Tibial artery (tissue), 4 donors: ENCODE measurements at regions not wholly inside any gene's neighbourhood (a gene's known extent, or its start where the extent isn't known, plus 50 kb on each side); places are given as distances from the start of the nearest gene placed in this dataset.

Source experiments
- DNase-seq, 2 donors: peaks; one replicate each; pipeline ENCODE4 v3.0.0-alpha.2; 2019
- H3K27ac ChIP-seq, 2 donors: fragments of 200-600 bp; sonication (generic) in 1 of 2; 1 replicate in 1 of 2; 2 replicates in 1 of 2; pipeline ENCODE4 v1.5.1; 2018 to 2019; ENCODE audit warnings: mild to moderate bottlenecking in 1 of 2
- H3K27me3 ChIP-seq, 2 donors: fragments of 200-600 bp; sonication (generic) in 1 of 2; one replicate each; pipeline versions ENCODE4 v1.5.1 to v1.6.0; 2016 to 2019
- H3K36me3 ChIP-seq, 3 donors: fragments of 200-600 bp; sonication (generic) in 2 of 3; one replicate each; pipeline ENCODE4 v1.5.1; 2016 to 2019; ENCODE audit warnings: mild to moderate bottlenecking in 2 of 3
- H3K4me1 ChIP-seq, 4 donors: fragments of 200-600 bp; sonication (generic) in 2 of 4; 1 replicate in 3 of 4; 2 replicates in 1 of 4; pipeline ENCODE4 v1.5.1; 2016 to 2019
- H3K4me3 ChIP-seq, 2 donors: fragments of 200-600 bp; sonication (generic) in 1 of 2; 1 replicate in 1 of 2; 2 replicates in 1 of 2; pipeline ENCODE4 v1.5.1; 2018 to 2019; ENCODE audit warnings: mild to moderate bottlenecking in 2 of 2
- H3K9me3 ChIP-seq, 3 donors: fragments of 200-600 bp; sonication (generic) in 1 of 3; one replicate each; pipeline ENCODE4 v1.5.1; 2016 to 2019
- intact Hi-C: fragments of 100-400 bp; cut with DNase I; formaldehyde crosslinking; loops from one replicate; pipeline ENCODE4 v1.15.0; 2023; ENCODE audit warnings: low total_unique reads
- TF ChIP-seq, protein P1 (sequence below), 2 experiments: fragments of 200-600 bp in 1 of 2; fragments of 450-650 bp in 1 of 2; IDR thresholded peaks; one replicate each; pipeline ENCODE4 v1.5.1; 2017 to 2019; ENCODE audit warnings: antibody characterized with exemption in 2 of 2, mild to moderate bottlenecking in 1 of 2, moderate library complexity in 1 of 2

DNA sequence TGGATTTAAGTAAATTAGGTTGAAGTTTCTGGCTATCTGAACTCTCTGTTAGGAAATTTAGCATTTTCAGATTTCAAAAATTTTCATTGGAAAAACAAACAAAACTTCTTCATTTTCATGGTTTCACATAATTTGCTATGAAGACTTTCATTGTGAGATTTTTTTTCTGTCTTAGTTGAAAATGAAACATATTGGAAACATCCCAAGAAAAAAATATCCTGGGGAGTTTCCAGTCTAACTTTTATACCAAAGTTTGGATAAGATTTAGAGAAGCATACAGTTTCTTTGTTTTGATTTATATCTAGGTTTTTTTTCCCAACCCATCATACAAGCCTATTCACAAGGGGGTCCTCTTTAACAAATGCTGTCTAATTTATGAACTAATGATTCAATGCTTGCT, 300.5 kb upstream of the SEMA3A start:
- intact Hi-C loops, result no loop called here
- Histone ChIP-seq H3K36me3 (no peaks in the 10 kb centered on the region), H3K9me3 (no peaks in the 10 kb centered on the region), H3K4me1 (no peaks in the 10 kb centered on the region), H3K4me3 (no peak overlapping the region), H3K27ac (no peak overlapping the region), H3K27me3 (no peaks in the 10 kb centered on the region)
- no peak for DNase-seq
- TF ChIP-seq, protein P1, sequence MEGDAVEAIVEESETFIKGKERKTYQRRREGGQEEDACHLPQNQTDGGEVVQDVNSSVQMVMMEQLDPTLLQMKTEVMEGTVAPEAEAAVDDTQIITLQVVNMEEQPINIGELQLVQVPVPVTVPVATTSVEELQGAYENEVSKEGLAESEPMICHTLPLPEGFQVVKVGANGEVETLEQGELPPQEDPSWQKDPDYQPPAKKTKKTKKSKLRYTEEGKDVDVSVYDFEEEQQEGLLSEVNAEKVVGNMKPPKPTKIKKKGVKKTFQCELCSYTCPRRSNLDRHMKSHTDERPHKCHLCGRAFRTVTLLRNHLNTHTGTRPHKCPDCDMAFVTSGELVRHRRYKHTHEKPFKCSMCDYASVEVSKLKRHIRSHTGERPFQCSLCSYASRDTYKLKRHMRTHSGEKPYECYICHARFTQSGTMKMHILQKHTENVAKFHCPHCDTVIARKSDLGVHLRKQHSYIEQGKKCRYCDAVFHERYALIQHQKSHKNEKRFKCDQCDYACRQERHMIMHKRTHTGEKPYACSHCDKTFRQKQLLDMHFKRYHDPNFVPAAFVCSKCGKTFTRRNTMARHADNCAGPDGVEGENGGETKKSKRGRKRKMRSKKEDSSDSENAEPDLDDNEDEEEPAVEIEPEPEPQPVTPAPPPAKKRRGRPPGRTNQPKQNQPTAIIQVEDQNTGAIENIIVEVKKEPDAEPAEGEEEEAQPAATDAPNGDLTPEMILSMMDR (IDR thresholded peaks at IDR 0.05), result no peak

- no peak for DNase-seq
- intact Hi-C loops, result no loop called here
- Histone ChIP-seq H3K27ac (no peak overlapping the region), H3K4me3 (no peak overlapping the region), H3K36me3 (no peaks in the 10 kb centered on the region), H3K4me1 (no peaks in the 10 kb centered on the region), H3K27me3 (no peaks in the 10 kb centered on the region), H3K9me3 (no peaks in the 10 kb centered on the region)
- TF ChIP-seq, protein P1 (IDR thresholded peaks at IDR 0.05), result no peak
Measured at GRCh38 chr7:84492098-84493034, 297.8 kb upstream of the SEMA3A start.

GRCh38 chr7:84490661-84491060, 296.1 kb upstream of the SEMA3A start:
- TF ChIP-seq, protein P1 (IDR thresholded peaks at IDR 0.05), result peak; percentile 53 to 65
- Histone ChIP-seq H3K9me3 (no peaks in the 10 kb centered on the region), H3K36me3 (no peaks in the 10 kb centered on the region), H3K27ac (no peak overlapping the region), H3K4me1 (no peaks in the 10 kb centered on the region), H3K27me3 (no peaks in the 10 kb centered on the region), H3K4me3 (no peak overlapping the region)
- intact Hi-C loops, result no loop called here
- no peak for DNase-seq

- Histone ChIP-seq H3K36me3 (no peaks in the 10 kb centered on the region), H3K4me1 (no peaks in the 10 kb centered on the region), H3K9me3 (no peaks in the 10 kb centered on the region), H3K27ac (no peak overlapping the region), H3K27me3 (no peaks in the 10 kb centered on the region), H3K4me3 (no peak overlapping the region)
- TF ChIP-seq, protein P1 (IDR thresholded peaks at IDR 0.05), result no peak
- no peak for DNase-seq
- intact Hi-C loops, result loop anchor here (5.0 kb wide), 1 partner anchor 543 kb away; no protein-coding TSS in a partner anchor
Measured at GRCh38 chr7:84484502-84485079, 290.0 kb upstream of the SEMA3A start.

DNA sequence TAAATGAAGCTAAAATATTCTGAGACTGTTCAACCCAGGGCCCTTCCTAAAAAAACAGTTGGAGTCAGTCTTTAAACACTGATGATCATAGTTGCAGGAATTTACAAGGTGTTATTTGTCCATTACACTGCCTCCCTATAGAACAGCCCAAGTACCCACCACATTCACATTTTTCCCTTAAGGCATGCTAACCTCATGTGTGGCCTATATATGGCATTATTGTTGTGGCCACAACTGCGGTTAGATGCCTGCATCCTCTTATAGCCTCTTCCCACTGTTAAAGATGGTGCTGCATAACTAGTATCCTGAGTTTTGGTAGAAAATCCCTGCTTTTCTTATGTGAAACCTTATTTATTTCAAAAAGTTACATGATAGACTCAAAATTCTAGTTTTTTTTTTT, 287.9 kb upstream of the SEMA3A start:
- Histone ChIP-seq H3K27ac (no peak overlapping the region), H3K36me3 (no peaks in the 10 kb centered on the region), H3K4me1 (no peaks in the 10 kb centered on the region), H3K9me3 (no peaks in the 10 kb centered on the region), H3K27me3 (no peaks in the 10 kb centered on the region), H3K4me3 (no peak overlapping the region)
- TF ChIP-seq, protein P1 (IDR thresholded peaks at IDR 0.05), result no peak
- no peak for DNase-seq
- intact Hi-C loops, result no loop called here
